Left lung (tissue), 4 donors: ENCODE measurements at regions not wholly inside any gene's neighbourhood (a gene's known extent, or its start where the extent isn't known, plus 50 kb on each side); places are given as distances from the start of the nearest gene placed in this dataset.

ENCODE experiments used
- ATAC-seq: fragments of 200-7000 bp; cut with Tn5 transposase; one replicate; pipeline ENCODE4 v1.9.1; 2020; ENCODE audit warnings: moderate library complexity
- DNase-seq, 4 donors: peaks; one replicate each; pipeline ENCODE4 v3.0.0-alpha.2; 2013 to 2020
- H3K27ac ChIP-seq, 2 donors: fragments of 200-600 bp; sonication (generic) in 1 of 2; one replicate each; pipeline versions ENCODE4 v1.5.0 to v1.8.0; 2020 to 2021
- H3K27me3 ChIP-seq, 2 donors: fragments of 200-600 bp; sonication (generic) in 1 of 2; one replicate each; pipeline versions ENCODE4 v1.5.0 to v1.8.0; 2020 to 2021
- H3K36me3 ChIP-seq, 2 donors: fragments of 200-600 bp; sonication (generic) in 1 of 2; one replicate each; pipeline versions ENCODE4 v1.5.0 to v1.8.0; 2020 to 2021
- H3K4me1 ChIP-seq, 2 donors: fragments of 200-600 bp; one replicate each; pipeline ENCODE4 v1.8.0; 2021
- H3K4me3 ChIP-seq, 2 donors: fragments of 200-600 bp; sonication (generic) in 1 of 2; one replicate each; pipeline versions ENCODE4 v1.5.0 to v1.8.0; 2020 to 2021; ENCODE audit warnings: mild to moderate bottlenecking in 1 of 2
- H3K9me3 ChIP-seq, 2 donors: fragments of 200-600 bp; sonication (generic) in 1 of 2; one replicate each; pipeline versions ENCODE4 v1.5.0 to v1.8.0; 2020 to 2021
- intact Hi-C, 2 donors: fragments of 100-400 bp; cut with DNase I; formaldehyde crosslinking; loops; one replicate each; pipeline versions ENCODE4 v1.11.2 to v1.14.2; 2022
- TF ChIP-seq, protein P1 (sequence below), 2 donors: fragments of 200-600 bp; sonication (generic) in 1 of 2; IDR thresholded peaks; one replicate each; pipeline versions ENCODE4 v1.5.0 to v1.8.0; 2021; ENCODE audit warnings: antibody characterized with exemption in 2 of 2
- donor health status: DM: no; HTN: yes; CAD: no.
- donor health status: DM: no; HTN: no; CAD: no.

DNA sequence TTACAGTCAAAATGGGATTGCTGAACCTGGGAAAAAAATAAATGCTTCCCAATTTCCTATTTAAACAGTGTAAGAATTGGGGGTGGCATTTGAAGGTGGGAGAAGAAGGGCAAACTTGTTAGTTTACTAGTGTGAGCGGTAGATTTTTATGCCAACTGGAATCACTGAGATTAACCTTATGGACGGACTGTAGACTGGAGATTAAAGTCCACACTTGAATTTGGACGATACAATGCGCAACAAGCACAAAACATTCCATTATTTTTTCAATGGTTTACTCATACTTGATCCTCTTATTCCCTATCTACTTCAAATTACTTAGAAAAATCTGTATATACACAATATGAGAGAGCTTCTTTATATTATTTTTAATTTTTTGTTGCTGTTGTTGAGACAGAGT, 269.6 kb upstream of the KLF14 start:
- Histone ChIP-seq H3K27me3 (no peaks in the 10 kb centered on the region), H3K4me3 (no peak overlapping the region), H3K9me3 (peaks cover 0 to 5% of the 10 kb centered on the region in 2 donors), H3K36me3 (peaks cover 0 to 4% of the 10 kb centered on the region in 2 donors), H3K4me1 (peaks cover 28 to 49% of the 10 kb centered on the region in 2 donors), H3K27ac (no peak overlapping the region)
- ATAC-seq (no peak), DNase-seq (no peak)
- TF ChIP-seq, protein P1, sequence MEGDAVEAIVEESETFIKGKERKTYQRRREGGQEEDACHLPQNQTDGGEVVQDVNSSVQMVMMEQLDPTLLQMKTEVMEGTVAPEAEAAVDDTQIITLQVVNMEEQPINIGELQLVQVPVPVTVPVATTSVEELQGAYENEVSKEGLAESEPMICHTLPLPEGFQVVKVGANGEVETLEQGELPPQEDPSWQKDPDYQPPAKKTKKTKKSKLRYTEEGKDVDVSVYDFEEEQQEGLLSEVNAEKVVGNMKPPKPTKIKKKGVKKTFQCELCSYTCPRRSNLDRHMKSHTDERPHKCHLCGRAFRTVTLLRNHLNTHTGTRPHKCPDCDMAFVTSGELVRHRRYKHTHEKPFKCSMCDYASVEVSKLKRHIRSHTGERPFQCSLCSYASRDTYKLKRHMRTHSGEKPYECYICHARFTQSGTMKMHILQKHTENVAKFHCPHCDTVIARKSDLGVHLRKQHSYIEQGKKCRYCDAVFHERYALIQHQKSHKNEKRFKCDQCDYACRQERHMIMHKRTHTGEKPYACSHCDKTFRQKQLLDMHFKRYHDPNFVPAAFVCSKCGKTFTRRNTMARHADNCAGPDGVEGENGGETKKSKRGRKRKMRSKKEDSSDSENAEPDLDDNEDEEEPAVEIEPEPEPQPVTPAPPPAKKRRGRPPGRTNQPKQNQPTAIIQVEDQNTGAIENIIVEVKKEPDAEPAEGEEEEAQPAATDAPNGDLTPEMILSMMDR (IDR thresholded peaks at IDR 0.05) = no peak
- intact Hi-C loops = no loop called here

DNA sequence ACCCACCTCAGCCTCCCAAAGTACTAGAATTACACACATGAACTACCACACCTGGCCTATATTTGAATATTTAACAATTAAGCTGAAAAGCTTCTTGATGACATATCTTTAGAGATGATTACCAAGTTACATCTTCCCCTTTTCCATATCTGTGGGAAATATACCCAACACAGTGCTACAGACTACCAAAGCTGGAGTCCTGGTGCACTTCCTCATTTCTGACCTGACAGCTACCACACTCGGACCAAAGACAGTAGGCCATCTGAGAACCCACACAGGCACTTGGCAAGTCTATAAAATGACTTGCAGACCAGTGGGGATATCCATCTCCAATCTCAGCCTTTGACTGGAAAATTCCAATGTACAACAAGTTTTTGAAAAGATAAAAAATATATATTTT, 270.4 kb upstream of the KLF14 start:
- DNase-seq (no peak), ATAC-seq (no peak)
- Histone ChIP-seq H3K27me3 (no peaks in the 10 kb centered on the region), H3K9me3 (peaks cover 0 to 5% of the 10 kb centered on the region in 2 donors), H3K36me3 (peaks cover 0 to 4% of the 10 kb centered on the region in 2 donors), H3K27ac (no peak overlapping the region), H3K4me1 (peaks cover 28 to 49% of the 10 kb centered on the region in 2 donors), H3K4me3 (no peak overlapping the region)
- TF ChIP-seq, protein P1 (IDR thresholded peaks at IDR 0.05) = no peak
- intact Hi-C loops = no loop called here

DNA sequence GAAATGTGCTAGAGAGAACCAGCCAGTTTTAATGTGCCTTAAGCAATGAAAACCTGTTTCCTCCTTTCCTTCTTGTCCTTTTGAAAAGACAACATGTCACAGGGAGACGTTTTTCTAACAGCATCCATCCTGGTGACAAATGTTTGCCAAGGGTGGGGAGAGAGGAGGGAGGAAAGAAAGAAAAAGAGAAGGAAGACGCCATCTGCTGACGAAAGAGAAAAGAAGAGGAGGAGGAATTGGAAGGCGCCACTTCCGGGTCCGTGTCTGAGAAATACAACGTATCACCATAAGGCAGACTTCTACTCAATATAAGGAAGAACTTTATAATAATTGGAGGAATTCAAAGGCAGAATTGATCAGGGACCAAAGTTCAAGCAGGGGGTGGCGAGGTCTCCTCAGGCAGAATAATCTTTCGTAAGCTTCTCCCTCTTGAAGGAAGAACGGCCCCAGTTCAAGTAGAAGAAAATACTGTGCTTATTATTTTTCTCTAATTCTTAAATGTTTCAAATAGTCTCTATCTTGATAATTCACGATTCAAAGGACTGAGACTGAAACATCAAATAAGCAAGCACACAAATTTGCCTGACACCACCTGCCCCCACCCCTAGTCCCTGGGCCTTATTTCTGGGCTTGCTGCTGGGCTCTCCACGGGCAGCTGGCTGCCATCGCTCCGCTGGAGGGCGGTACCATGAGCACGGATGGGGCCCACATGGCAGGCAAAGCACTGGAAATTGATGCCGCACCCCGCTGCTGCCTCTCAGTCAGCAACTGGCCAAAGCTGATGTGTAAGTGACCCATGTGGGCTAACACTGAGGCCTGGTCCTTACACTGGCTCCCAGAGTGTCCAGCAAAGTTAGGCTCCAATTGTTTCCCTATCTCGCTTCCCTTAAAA, 273.7 kb upstream of the KLF14 start:
- peaks cover 0 to under 1% of the 10 kb centered on the region in 2 donors for H3K9me3 ChIP-seq
- intact Hi-C loops = no loop called here
- H3K36me3 ChIP-seq = no peaks in the 10 kb centered on the region
- peaks cover 46 to 73% of the 10 kb centered on the region in 2 donors for H3K4me1 ChIP-seq
- no peaks in the 10 kb centered on the region for H3K27me3 ChIP-seq
- peak in 2 of 4 donors; percentile 57 to 73 for DNase-seq
- TF ChIP-seq, protein P1 (IDR thresholded peaks at IDR 0.05) = peak; percentile 42 to 53
- ATAC-seq = peak; percentile 52
- H3K4me3 ChIP-seq = no peak overlapping the region
- peak overlapping the region; percentile 73 to 79 for H3K27ac ChIP-seq

DNA sequence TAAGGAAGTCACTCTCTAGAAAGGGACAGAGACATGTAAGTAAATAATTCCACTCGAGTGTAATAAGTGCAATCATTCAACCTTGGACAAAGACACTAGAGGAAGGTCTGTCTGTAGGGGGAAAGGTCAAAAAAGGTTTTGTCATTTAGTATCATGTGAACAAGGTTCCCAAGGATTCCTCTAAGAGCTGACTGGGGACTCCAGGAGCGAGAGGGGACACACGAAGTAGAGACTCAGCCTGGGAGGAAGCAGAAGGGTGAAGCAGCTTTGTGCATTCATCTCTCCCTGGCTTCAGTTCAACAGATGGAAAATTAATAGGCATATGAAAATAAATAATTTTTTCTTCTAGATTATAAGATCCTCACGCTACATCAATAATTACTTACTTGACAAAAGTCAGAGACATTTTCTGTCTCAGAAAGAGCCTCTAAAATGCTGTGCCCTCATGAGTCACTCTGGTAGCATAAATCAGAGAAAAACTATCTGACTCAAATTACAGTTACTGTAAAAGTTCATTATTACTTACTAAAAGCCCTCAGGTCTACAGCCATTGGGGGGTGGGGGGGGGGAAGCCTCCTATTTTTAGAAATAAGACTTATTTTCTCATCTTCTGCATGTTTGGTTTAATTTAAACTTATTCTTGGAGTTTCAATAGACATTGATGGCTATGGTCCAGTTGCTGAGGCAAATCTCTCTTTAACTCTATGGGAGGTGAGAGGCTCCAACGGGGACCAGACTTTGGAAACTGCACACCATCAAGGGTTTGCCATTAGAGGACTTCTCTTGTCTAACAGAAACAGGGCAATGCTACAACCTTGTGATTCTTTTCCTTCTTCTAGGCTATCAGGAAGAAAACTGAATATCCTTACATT, 275.1 kb upstream of the KLF14 start:
- H3K36me3 ChIP-seq = no peaks in the 10 kb centered on the region
- H3K4me3 ChIP-seq = no peak overlapping the region
- no peaks in the 10 kb centered on the region for H3K9me3 ChIP-seq
- H3K4me1 ChIP-seq = peaks cover 60 to 87% of the 10 kb centered on the region in 2 donors
- ATAC-seq (no peak), DNase-seq (no peak)
- intact Hi-C loops = no loop called here
- H3K27me3 ChIP-seq = no peaks in the 10 kb centered on the region
- H3K27ac ChIP-seq = peak overlapping the region; percentile 73 to 79
- TF ChIP-seq, protein P1 (IDR thresholded peaks at IDR 0.05) = no peak
